HEK293 (cell line): ENCODE measurements at regions not wholly inside any gene's neighbourhood (a gene's known extent, or its start where the extent isn't known, plus 50 kb on each side); places are given as distances from the start of the nearest gene placed in this dataset.
"Not testable (repeated sequence)": the region's sequence is repeated elsewhere in the genome, so short reads cannot be mapped to it uniquely, and the experiment has no call there.

ENCODE experiments used
- SETDB1 ChIP-seq: IDR thresholded peaks from one replicate; pipeline ENCODE4 v1.6.1; 2017; ENCODE audit warnings: mild to moderate bottlenecking, low read length, moderate library complexity, mixed read lengths; ENCODE audit not compliant: insufficient read length
- ZEB2 ChIP-seq: fragments of 450-650 bp; formaldehyde crosslinking; IDR thresholded peaks from 2 replicates; pipeline ENCODE4 v1.5.1; 2016; ENCODE audit warnings: missing biosample characterization, missing genetic modification characterization
- ZNF202 ChIP-seq: fragments of 450-650 bp; formaldehyde crosslinking; IDR thresholded peaks from 2 replicates; pipeline ENCODE4 v1.5.1; 2016; ENCODE audit warnings: missing biosample characterization, missing genetic modification characterization, borderline replicate concordance
- ZNF274 ChIP-seq, 2 experiments: fragments of 200-500 bp in 1 of 2; fragments of 450-650 bp in 1 of 2; sonication (Bioruptor generic) in 1 of 2; formaldehyde crosslinking in 1 of 2; IDR thresholded peaks; 2 replicates each; pipeline versions ENCODE4 v1.5.1 to v1.6.1; 2014 to 2016; ENCODE audit warnings: borderline replicate concordance in 1 of 2, inconsistent platforms in 1 of 2, low read length in 1 of 2, missing biosample characterization in 1 of 2, missing genetic modification characterization in 1 of 2
- ZNF423 ChIP-seq: fragments of 450-650 bp; formaldehyde crosslinking; IDR thresholded peaks from 2 replicates; pipeline ENCODE4 v1.5.1; 2016; ENCODE audit warnings: missing biosample characterization, missing genetic modification characterization
- ZNF530 ChIP-seq: fragments of 450-650 bp; formaldehyde crosslinking; IDR thresholded peaks from 2 replicates; pipeline ENCODE4 v1.5.1; 2016; ENCODE audit warnings: low read depth, missing biosample characterization, missing genetic modification characterization
- ZNF660 ChIP-seq: fragments of 450-650 bp; IDR thresholded peaks from 2 replicates; pipeline ENCODE4 v1.5.1; 2018; ENCODE audit warnings: missing biosample characterization, mild to moderate bottlenecking, missing genetic modification characterization
- ZNF843 ChIP-seq: fragments of 450-650 bp; formaldehyde crosslinking; IDR thresholded peaks from 2 replicates; pipeline ENCODE4 v1.5.1; 2016; ENCODE audit warnings: missing biosample characterization, missing genetic modification characterization
- TF ChIP-seq, protein P1 (sequence below): fragments of 450-650 bp; formaldehyde crosslinking; IDR thresholded peaks from 2 replicates; pipeline ENCODE4 v1.5.0; 2017; ENCODE audit warnings: missing biosample characterization, missing genetic modification characterization, borderline replicate concordance
- TF ChIP-seq, protein P2 (sequence below): fragments of 450-650 bp; formaldehyde crosslinking; IDR thresholded peaks from 2 replicates; pipeline ENCODE4 v1.5.1; 2016; ENCODE audit warnings: missing biosample characterization, missing genetic modification characterization
- TF ChIP-seq, protein P3 (sequence below): fragments of 450-650 bp; formaldehyde crosslinking; IDR thresholded peaks from 2 replicates; pipeline ENCODE4 v1.5.1; 2017; ENCODE audit warnings: missing biosample characterization, mild to moderate bottlenecking, missing genetic modification characterization, moderate library complexity
- TF ChIP-seq, protein P4 (sequence below): fragments of 450-650 bp; formaldehyde crosslinking; IDR thresholded peaks from 2 replicates; pipeline ENCODE4 v1.5.1; 2016; ENCODE audit warnings: missing biosample characterization, missing genetic modification characterization, low read depth
- TF ChIP-seq, protein P5 (sequence below): fragments of 450-650 bp; formaldehyde crosslinking; IDR thresholded peaks from 2 replicates; pipeline ENCODE4 v1.5.1; 2016; ENCODE audit warnings: missing biosample characterization, missing genetic modification characterization

DNA sequence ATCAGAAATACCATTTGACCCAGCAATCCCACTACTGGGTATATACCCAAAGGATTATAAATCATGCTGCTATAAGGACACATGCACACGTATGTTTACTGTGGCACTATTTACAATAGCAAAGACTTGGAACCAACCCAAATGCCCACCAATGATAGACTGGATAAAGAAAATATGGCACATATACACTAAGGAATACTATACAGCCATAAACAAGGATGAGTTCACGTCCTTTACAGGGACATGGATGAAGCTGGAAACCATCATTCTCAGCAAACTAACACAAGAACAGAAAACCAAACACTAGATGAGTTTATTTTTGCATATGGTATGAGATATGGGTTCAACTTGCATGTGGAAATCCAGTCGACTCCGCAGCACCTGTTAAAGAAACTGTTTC, 168.8 kb upstream of the FGF13 start:
- TF ChIP-seq ZNF530 (tag by site-specific recombination); ZEB2; ZNF202 (tag by site-specific recombination); ZNF274 (IDR thresholded peaks at IDR 0.05; ENCODE audit: low read length); ZNF274 (tag by site-specific recombination; IDR thresholded peaks at IDR 0.05; ENCODE audit: borderline replicate concordance); ZNF843 (tag by site-specific recombination); ZNF423 (tag by site-specific recombination); ZNF660 (tag by site-specific recombination); SETDB1: not testable (repeated sequence)
- TF ChIP-seq, protein P1, sequence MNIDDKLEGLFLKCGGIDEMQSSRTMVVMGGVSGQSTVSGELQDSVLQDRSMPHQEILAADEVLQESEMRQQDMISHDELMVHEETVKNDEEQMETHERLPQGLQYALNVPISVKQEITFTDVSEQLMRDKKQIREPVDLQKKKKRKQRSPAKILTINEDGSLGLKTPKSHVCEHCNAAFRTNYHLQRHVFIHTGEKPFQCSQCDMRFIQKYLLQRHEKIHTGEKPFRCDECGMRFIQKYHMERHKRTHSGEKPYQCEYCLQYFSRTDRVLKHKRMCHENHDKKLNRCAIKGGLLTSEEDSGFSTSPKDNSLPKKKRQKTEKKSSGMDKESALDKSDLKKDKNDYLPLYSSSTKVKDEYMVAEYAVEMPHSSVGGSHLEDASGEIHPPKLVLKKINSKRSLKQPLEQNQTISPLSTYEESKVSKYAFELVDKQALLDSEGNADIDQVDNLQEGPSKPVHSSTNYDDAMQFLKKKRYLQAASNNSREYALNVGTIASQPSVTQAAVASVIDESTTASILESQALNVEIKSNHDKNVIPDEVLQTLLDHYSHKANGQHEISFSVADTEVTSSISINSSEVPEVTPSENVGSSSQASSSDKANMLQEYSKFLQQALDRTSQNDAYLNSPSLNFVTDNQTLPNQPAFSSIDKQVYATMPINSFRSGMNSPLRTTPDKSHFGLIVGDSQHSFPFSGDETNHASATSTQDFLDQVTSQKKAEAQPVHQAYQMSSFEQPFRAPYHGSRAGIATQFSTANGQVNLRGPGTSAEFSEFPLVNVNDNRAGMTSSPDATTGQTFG (tag by site-specific recombination) = not testable (repeated sequence)
- TF ChIP-seq, protein P2, sequence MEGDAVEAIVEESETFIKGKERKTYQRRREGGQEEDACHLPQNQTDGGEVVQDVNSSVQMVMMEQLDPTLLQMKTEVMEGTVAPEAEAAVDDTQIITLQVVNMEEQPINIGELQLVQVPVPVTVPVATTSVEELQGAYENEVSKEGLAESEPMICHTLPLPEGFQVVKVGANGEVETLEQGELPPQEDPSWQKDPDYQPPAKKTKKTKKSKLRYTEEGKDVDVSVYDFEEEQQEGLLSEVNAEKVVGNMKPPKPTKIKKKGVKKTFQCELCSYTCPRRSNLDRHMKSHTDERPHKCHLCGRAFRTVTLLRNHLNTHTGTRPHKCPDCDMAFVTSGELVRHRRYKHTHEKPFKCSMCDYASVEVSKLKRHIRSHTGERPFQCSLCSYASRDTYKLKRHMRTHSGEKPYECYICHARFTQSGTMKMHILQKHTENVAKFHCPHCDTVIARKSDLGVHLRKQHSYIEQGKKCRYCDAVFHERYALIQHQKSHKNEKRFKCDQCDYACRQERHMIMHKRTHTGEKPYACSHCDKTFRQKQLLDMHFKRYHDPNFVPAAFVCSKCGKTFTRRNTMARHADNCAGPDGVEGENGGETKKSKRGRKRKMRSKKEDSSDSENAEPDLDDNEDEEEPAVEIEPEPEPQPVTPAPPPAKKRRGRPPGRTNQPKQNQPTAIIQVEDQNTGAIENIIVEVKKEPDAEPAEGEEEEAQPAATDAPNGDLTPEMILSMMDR (tag by site-specific recombination) = not testable (repeated sequence)
- TF ChIP-seq, protein P3, sequence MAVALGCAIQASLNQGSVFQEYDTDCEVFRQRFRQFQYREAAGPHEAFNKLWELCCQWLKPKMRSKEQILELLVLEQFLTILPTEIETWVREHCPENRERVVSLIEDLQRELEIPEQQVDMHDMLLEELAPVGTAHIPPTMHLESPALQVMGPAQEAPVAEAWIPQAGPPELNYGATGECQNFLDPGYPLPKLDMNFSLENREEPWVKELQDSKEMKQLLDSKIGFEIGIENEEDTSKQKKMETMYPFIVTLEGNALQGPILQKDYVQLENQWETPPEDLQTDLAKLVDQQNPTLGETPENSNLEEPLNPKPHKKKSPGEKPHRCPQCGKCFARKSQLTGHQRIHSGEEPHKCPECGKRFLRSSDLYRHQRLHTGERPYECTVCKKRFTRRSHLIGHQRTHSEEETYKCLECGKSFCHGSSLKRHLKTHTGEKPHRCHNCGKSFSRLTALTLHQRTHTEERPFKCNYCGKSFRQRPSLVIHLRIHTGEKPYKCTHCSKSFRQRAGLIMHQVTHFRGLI (tag by site-specific recombination) = not testable (repeated sequence)
- TF ChIP-seq, protein P4, sequence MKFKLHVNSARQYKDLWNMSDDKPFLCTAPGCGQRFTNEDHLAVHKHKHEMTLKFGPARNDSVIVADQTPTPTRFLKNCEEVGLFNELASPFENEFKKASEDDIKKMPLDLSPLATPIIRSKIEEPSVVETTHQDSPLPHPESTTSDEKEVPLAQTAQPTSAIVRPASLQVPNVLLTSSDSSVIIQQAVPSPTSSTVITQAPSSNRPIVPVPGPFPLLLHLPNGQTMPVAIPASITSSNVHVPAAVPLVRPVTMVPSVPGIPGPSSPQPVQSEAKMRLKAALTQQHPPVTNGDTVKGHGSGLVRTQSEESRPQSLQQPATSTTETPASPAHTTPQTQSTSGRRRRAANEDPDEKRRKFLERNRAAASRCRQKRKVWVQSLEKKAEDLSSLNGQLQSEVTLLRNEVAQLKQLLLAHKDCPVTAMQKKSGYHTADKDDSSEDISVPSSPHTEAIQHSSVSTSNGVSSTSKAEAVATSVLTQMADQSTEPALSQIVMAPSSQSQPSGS (tag by site-specific recombination) = not testable (repeated sequence)
- TF ChIP-seq, protein P5, sequence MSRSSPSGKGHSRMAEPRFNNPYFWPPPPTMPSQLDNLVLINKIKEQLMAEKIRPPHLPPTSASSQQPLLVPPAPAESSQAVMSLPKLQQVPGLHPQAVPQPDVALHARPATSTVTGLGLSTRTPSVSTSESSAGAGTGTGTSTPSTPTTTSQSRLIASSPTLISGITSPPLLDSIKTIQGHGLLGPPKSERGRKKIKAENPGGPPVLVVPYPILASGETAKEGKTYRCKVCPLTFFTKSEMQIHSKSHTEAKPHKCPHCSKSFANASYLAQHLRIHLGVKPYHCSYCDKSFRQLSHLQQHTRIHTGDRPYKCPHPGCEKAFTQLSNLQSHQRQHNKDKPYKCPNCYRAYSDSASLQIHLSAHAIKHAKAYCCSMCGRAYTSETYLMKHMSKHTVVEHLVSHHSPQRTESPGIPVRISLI (tag by site-specific recombination) = not testable (repeated sequence)
